GM23248 (cell line): ENCODE measurements at regions not wholly inside any gene's neighbourhood (a gene's known extent, or its start where the extent isn't known, plus 50 kb on each side); places are given as distances from the start of the nearest gene placed in this dataset.

Experiments used
- DNase-seq: peaks from one replicate; pipeline ENCODE4 v3.0.0-alpha.2; 2015
- H2AFZ ChIP-seq: fragments of 200-600 bp; sonication (generic); 2 replicates; pipeline ENCODE4 v1.6.1; 2016; ENCODE audit warnings: antibody characterized with exemption
- H3F3A ChIP-seq: fragments of 200-600 bp; sonication (generic); 2 replicates; pipeline ENCODE4 v1.6.1; 2016; ENCODE audit warnings: mild to moderate bottlenecking, antibody characterized with exemption, mixed run types; ENCODE audit not compliant: insufficient read depth
- H3K27ac ChIP-seq: fragments of 200-600 bp; sonication (generic); 2 replicates; pipeline ENCODE4 v1.5.1; 2016; ENCODE audit warnings: mild to moderate bottlenecking
- H3K27me3 ChIP-seq: fragments of 200-600 bp; sonication (generic); replicated peaks from 2 replicates; pipeline ENCODE4 v1.6.1; 2016; ENCODE audit warnings: mild to moderate bottlenecking; ENCODE audit not compliant: insufficient read depth
- H3K36me3 ChIP-seq: fragments of 200-600 bp; sonication (generic); 2 replicates; pipeline ENCODE4 v1.6.1; 2016; ENCODE audit warnings: low read depth, mild to moderate bottlenecking
- H3K4me1 ChIP-seq: fragments of 200-600 bp; sonication (generic); 2 replicates; pipeline ENCODE4 v1.6.1; 2016; ENCODE audit warnings: mild to moderate bottlenecking; ENCODE audit not compliant: insufficient read depth
- H3K4me2 ChIP-seq: fragments of 200-600 bp; sonication (generic); one replicate; pipeline ENCODE4 v1.6.1; 2016; ENCODE audit warnings: mild to moderate bottlenecking; ENCODE audit not compliant: unreplicated experiment
- H3K4me3 ChIP-seq: fragments of 200-600 bp; sonication (generic); 2 replicates; pipeline ENCODE4 v1.5.1; 2016; ENCODE audit warnings: mild to moderate bottlenecking
- H3K79me2 ChIP-seq: fragments of 200-600 bp; sonication (generic); 2 replicates; pipeline ENCODE4 v1.6.1; 2016; ENCODE audit warnings: mild to moderate bottlenecking; ENCODE audit not compliant: insufficient read depth
- H3K9ac ChIP-seq: fragments of 200-600 bp; sonication (generic); 2 replicates; pipeline ENCODE4 v1.6.1; 2016; ENCODE audit warnings: mild to moderate bottlenecking
- H3K9me2 ChIP-seq: fragments of 200-600 bp; sonication (generic); 2 replicates; pipeline ENCODE4 v1.6.1; 2016; ENCODE audit warnings: mixed run types, mild to moderate bottlenecking, moderate library complexity; ENCODE audit not compliant: insufficient read depth
- H3K9me3 ChIP-seq: fragments of 200-600 bp; sonication (generic); one replicate; pipeline ENCODE4 v1.6.1; 2017; ENCODE audit warnings: low read depth
- H4K20me1 ChIP-seq: fragments of 200-600 bp; sonication (generic); 2 replicates; pipeline ENCODE4 v1.6.0; 2016; ENCODE audit not compliant: insufficient read depth
- EZH2 ChIP-seq: fragments of 200-600 bp; sonication (generic); IDR thresholded peaks from 2 replicates; pipeline ENCODE4 v1.6.1; 2018; ENCODE audit warnings: antibody characterized with exemption, mild to moderate bottlenecking; ENCODE audit not compliant: insufficient read depth, poor library complexity, severe bottlenecking
- EZH2phosphoT487 ChIP-seq: fragments of 200-600 bp; sonication (generic); IDR thresholded peaks from 2 replicates; pipeline ENCODE4 v1.6.1; 2018; ENCODE audit warnings: antibody characterized with exemption, moderate library complexity, mild to moderate bottlenecking, low read depth; ENCODE audit not compliant: insufficient read depth
- WGBS, 2 experiments: methylation state at CpG; one replicate each; pipeline ENCODE4 v1.1.6; 2015 to 2017; ENCODE audit warnings: low lambda C conversion rate in 2 of 2, low coverage in 1 of 2; ENCODE audit errors: missing lambda C conversion rate in 2 of 2; 5-methylcytosine and 5-hydroxymethylcytosine counted together
- in situ Hi-C: fragments of 300-500 bp; cut with MboI; formaldehyde crosslinking; loops from 2 replicates; pipeline ENCODE4 v1.15.0; 2020

GRCh38 chr14:85766295-85766694, 236.4 kb downstream of the FLRT2 start:
- no peak for TF ChIP-seq EZH2phosphoT487
- TF ChIP-seq EZH2, result no peak
- Histone ChIP-seq H3K9me2 (no peaks in the 10 kb centered on the region), H3K27me3 (no peaks in the 10 kb centered on the region), H3K27ac (no peak overlapping the region), H4K20me1 (no peaks in the 10 kb centered on the region), H3F3A (no peaks in the 10 kb centered on the region), H3K36me3 (no peaks in the 10 kb centered on the region), H3K4me1 (no peaks in the 10 kb centered on the region), H2AFZ (no peak overlapping the region), H3K9ac (no peak overlapping the region), H3K4me2 (no peak overlapping the region), H3K79me2 (no peaks in the 10 kb centered on the region), H3K9me3 (no peaks in the 10 kb centered on the region), H3K4me3 (no peak overlapping the region)
- DNase-seq, result no peak
- in situ Hi-C loops, result no loop called here
- 13 to 21% methylated on average over 3 of the region's 3 CpGs for WGBS, 2 experiments

DNA sequence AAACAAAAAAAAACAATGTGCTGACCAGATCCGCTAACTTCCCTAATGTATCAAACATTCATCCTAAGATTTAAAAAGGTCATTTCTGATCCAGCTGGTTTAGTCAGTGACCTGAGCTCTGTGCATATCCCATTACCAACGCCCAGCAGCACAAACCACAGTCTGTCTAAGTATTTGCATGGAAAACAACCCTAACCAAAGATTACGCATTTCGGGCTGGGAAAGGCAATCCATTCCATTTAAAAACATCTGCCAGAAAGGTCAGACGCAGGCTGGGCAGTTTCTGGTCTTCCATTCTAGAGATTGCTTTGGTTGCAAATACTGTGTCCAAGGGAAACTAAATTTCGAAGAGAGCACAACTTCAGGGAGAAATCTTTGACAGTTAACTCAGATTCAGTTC, 234.9 kb downstream of the FLRT2 start:
- TF ChIP-seq EZH2 (no peak), EZH2phosphoT487 (no peak)
- Histone ChIP-seq H3K36me3 (no peaks in the 10 kb centered on the region), H3K4me3 (no peak overlapping the region), H3K27ac (no peak overlapping the region), H3K4me1 (no peaks in the 10 kb centered on the region), H3F3A (no peaks in the 10 kb centered on the region), H3K79me2 (no peaks in the 10 kb centered on the region), H3K9me2 (no peaks in the 10 kb centered on the region), H2AFZ (no peak overlapping the region), H3K27me3 (no peaks in the 10 kb centered on the region), H3K9ac (no peak overlapping the region), H3K4me2 (no peak overlapping the region), H3K9me3 (no peaks in the 10 kb centered on the region), H4K20me1 (no peaks in the 10 kb centered on the region)
- WGBS, 2 experiments, result 34 to 42% methylated on average over 6 of the region's 6 CpGs
- in situ Hi-C loops, result no loop called here
- no peak for DNase-seq

DNA sequence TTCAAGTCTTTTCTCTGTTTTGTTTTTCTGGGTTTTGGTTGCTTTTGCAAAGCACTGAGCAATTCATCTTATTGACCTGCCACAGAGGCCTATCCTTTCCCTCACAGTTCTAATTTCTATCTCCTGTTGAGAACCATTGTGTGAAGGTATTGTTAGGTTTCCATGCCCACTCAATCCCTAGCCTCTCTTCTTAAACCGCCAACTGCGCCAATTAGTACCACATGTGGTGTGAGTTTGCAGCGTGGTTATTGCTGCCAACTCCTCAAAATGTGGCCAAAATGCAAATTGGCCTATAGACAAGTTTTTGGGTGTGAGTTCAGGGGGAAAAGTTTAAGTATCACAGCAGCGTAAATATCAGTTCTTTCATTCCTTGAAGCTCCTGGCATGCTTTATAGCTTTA, 232.6 kb downstream of the FLRT2 start:
- Histone ChIP-seq H3K9me3 (no peaks in the 10 kb centered on the region), H3K4me3 (no peak overlapping the region), H3K9me2 (no peaks in the 10 kb centered on the region), H3K9ac (no peak overlapping the region), H3K27ac (no peak overlapping the region), H3K27me3 (no peaks in the 10 kb centered on the region), H3K4me1 (no peaks in the 10 kb centered on the region), H3K79me2 (no peaks in the 10 kb centered on the region), H2AFZ (no peak overlapping the region), H3F3A (no peaks in the 10 kb centered on the region), H3K36me3 (no peaks in the 10 kb centered on the region), H4K20me1 (no peaks in the 10 kb centered on the region), H3K4me2 (no peak overlapping the region)
- DNase-seq, result no peak
- 18 to 21% methylated on average over 4 of the region's 4 CpGs for WGBS, 2 experiments
- in situ Hi-C loops, result no loop called here
- TF ChIP-seq EZH2phosphoT487, result no peak
- TF ChIP-seq EZH2, result no peak

GRCh38 chr14:85752175-85752574, 222.2 kb downstream of the FLRT2 start:
- no peaks in the 10 kb centered on the region for H3K9me2 ChIP-seq
- no peak overlapping the region for H3K4me3 ChIP-seq
- no peaks in the 10 kb centered on the region for H3K79me2 ChIP-seq
- H2AFZ ChIP-seq, result no peak overlapping the region
- no peak overlapping the region for H3K4me2 ChIP-seq
- no peaks in the 10 kb centered on the region for H3F3A ChIP-seq
- no peaks in the 10 kb centered on the region for H3K36me3 ChIP-seq
- 16 to 20% methylated on average over 2 of the region's 2 CpGs for WGBS, 2 experiments
- H3K9ac ChIP-seq, result no peak overlapping the region
- DNase-seq, result no peak
- no peaks in the 10 kb centered on the region for H4K20me1 ChIP-seq
- no peak overlapping the region for H3K27ac ChIP-seq
- H3K9me3 ChIP-seq, result no peaks in the 10 kb centered on the region
- H3K27me3 ChIP-seq, result no peaks in the 10 kb centered on the region
- in situ Hi-C loops, result no loop called here
- no peak for TF ChIP-seq EZH2
- no peak for TF ChIP-seq EZH2phosphoT487
- H3K4me1 ChIP-seq, result no peaks in the 10 kb centered on the region

GRCh38 chr14:85744573-85744972, 214.6 kb downstream of the FLRT2 start:
- Histone ChIP-seq H2AFZ (no peak overlapping the region), H3K27me3 (no peaks in the 10 kb centered on the region), H3K9me3 (no peaks in the 10 kb centered on the region), H3K36me3 (no peaks in the 10 kb centered on the region), H3K4me2 (no peak overlapping the region), H3K4me1 (no peaks in the 10 kb centered on the region), H3K79me2 (no peaks in the 10 kb centered on the region), H3K27ac (no peak overlapping the region), H4K20me1 (no peaks in the 10 kb centered on the region), H3K9ac (no peak overlapping the region), H3F3A (no peaks in the 10 kb centered on the region), H3K4me3 (no peak overlapping the region), H3K9me2 (no peaks in the 10 kb centered on the region)
- in situ Hi-C loops, result no loop called here
- no peak for DNase-seq
- no peak for TF ChIP-seq EZH2
- TF ChIP-seq EZH2phosphoT487, result no peak
- WGBS, 2 experiments, result 49 to 50% methylated on average over 4 of the region's 4 CpGs
